GM23338 (cell line): ENCODE measurements at regions not wholly inside any gene's neighbourhood (a gene's known extent, or its start where the extent isn't known, plus 50 kb on each side); places are given as distances from the start of the nearest gene placed in this dataset.

Source experiments
- ATAC-seq: fragments of 200-7000 bp; cut with Tn5 transposase; 3 replicates; pipeline ENCODE4 v1.9.1; 2020
- DNase-seq: peaks from one replicate; pipeline ENCODE4 v3.0.0-alpha.2; 2015; ENCODE audit warnings: low spot score
- H2AFZ ChIP-seq: fragments of 200-600 bp; sonication (generic); 2 replicates; pipeline ENCODE4 v1.8.0; 2016; ENCODE audit warnings: antibody characterized with exemption, mild to moderate bottlenecking, moderate library complexity
- H3F3A ChIP-seq: fragments of 200-600 bp; sonication (generic); replicated peaks from 2 replicates; pipeline ENCODE4 v1.8.0; 2017; ENCODE audit warnings: antibody characterized with exemption, mixed run types, low read depth
- H3K27ac ChIP-seq: fragments of 200-600 bp; sonication (generic); 2 replicates; pipeline ENCODE4 v1.6.1; 2016; ENCODE audit warnings: low read depth
- H3K27me3 ChIP-seq: fragments of 200-600 bp; sonication (generic); 2 replicates; pipeline ENCODE4 v1.8.0; 2016; ENCODE audit warnings: mild to moderate bottlenecking, mixed run types, moderate library complexity; ENCODE audit not compliant: insufficient read depth
- H3K36me3 ChIP-seq: fragments of 200-600 bp; sonication (generic); 2 replicates; pipeline ENCODE4 v1.8.0; 2016; ENCODE audit warnings: mild to moderate bottlenecking; ENCODE audit not compliant: insufficient read depth
- H3K4me1 ChIP-seq: fragments of 200-600 bp; sonication (generic); 2 replicates; pipeline ENCODE4 v1.8.0; 2016; ENCODE audit warnings: mild to moderate bottlenecking, moderate library complexity; ENCODE audit not compliant: insufficient read depth
- H3K4me2 ChIP-seq: fragments of 200-600 bp; sonication (generic); 2 replicates; pipeline ENCODE4 v1.7.1; 2017; ENCODE audit warnings: mixed run types
- H3K4me3 ChIP-seq: fragments of 200-600 bp; sonication (generic); 2 replicates; pipeline ENCODE4 v1.6.1; 2016; ENCODE audit warnings: mixed run types
- H3K79me2 ChIP-seq: fragments of 200-600 bp; sonication (generic); replicated peaks from 2 replicates; pipeline ENCODE4 v1.8.0; 2017; ENCODE audit warnings: mild to moderate bottlenecking; ENCODE audit not compliant: insufficient read depth
- H3K9me2 ChIP-seq: fragments of 200-600 bp; sonication (generic); 2 replicates; pipeline ENCODE4 v1.8.0; 2017; ENCODE audit not compliant: insufficient read depth
- H4K20me1 ChIP-seq: fragments of 200-600 bp; sonication (generic); replicated peaks from 2 replicates; pipeline ENCODE4 v1.8.0; 2017; ENCODE audit warnings: mild to moderate bottlenecking; ENCODE audit not compliant: insufficient read depth
- H3K27ac Mint-ChIP-seq: 2 replicates; pipeline ENCODE4 v1.8.0; 2020; ENCODE audit warnings: inconsistent platforms, mild to moderate bottlenecking, moderate library complexity, mixed read lengths
- H3K27me3 Mint-ChIP-seq: 3 replicates; pipeline ENCODE4 v1.8.0; 2022; ENCODE audit warnings: low read depth, mild to moderate bottlenecking, moderate library complexity, mixed read lengths, inconsistent platforms; ENCODE audit not compliant: insufficient read depth, poor library complexity
- H3K36me3 Mint-ChIP-seq: 3 replicates; pipeline ENCODE4 v1.8.0; 2021; ENCODE audit warnings: low read depth, mild to moderate bottlenecking, inconsistent platforms, moderate library complexity, mixed read lengths
- H3K4me1 Mint-ChIP-seq: 3 replicates; pipeline ENCODE4 v1.8.0; 2020; ENCODE audit warnings: mild to moderate bottlenecking, inconsistent platforms, mixed read lengths
- H3K4me3 Mint-ChIP-seq: 3 replicates; pipeline ENCODE4 v1.8.0; 2021; ENCODE audit warnings: moderate library complexity, mild to moderate bottlenecking, inconsistent platforms, mixed read lengths
- H3K9me3 Mint-ChIP-seq: 3 replicates; pipeline ENCODE4 v1.8.0; 2020; ENCODE audit warnings: moderate library complexity, mild to moderate bottlenecking, inconsistent platforms, mixed read lengths
- CREB1 ChIP-seq: fragments of 250-450 bp; sonication (Bioruptor Pico); IDR thresholded peaks from 2 replicates; pipeline ENCODE4 v1.5.0; 2020; ENCODE audit warnings: low read depth, mild to moderate bottlenecking, moderate library complexity
- EZH2 ChIP-seq: fragments of 200-600 bp; sonication (generic); IDR thresholded peaks from one replicate; pipeline ENCODE4 v1.8.0; 2017; ENCODE audit warnings: antibody characterized with exemption, mild to moderate bottlenecking, low read depth; ENCODE audit not compliant: unreplicated experiment
- EZH2phosphoT487 ChIP-seq: fragments of 200-600 bp; sonication (generic); IDR thresholded peaks from one replicate; pipeline ENCODE4 v1.8.1; 2018; ENCODE audit warnings: antibody characterized with exemption; ENCODE audit not compliant: unreplicated experiment
- JUNB ChIP-seq: IDR thresholded peaks from one replicate; pipeline ENCODE4 v1.6.1; 2016; ENCODE audit warnings: antibody characterized with exemption; ENCODE audit not compliant: unreplicated experiment
- NANOG ChIP-seq: IDR thresholded peaks from 2 replicates; pipeline ENCODE4 v1.6.1; 2016; ENCODE audit warnings: antibody characterized with exemption, borderline replicate concordance
- POLR2AphosphoS5 ChIP-seq: IDR thresholded peaks from 2 replicates; pipeline ENCODE4 v1.6.1; 2016; ENCODE audit warnings: antibody characterized with exemption, low read depth
- STAT1 ChIP-seq: IDR thresholded peaks from one replicate; pipeline ENCODE4 v1.6.1; 2016; ENCODE audit warnings: antibody characterized with exemption; ENCODE audit not compliant: unreplicated experiment
- ZNF114 ChIP-seq: fragments of 250-450 bp; sonication (Bioruptor Pico); IDR thresholded peaks from 2 replicates; pipeline ENCODE4 v1.5.0; 2020; ENCODE audit warnings: mild to moderate bottlenecking, moderate library complexity
- ZNF331 ChIP-seq: fragments of 250-450 bp; sonication (Bioruptor Pico); IDR thresholded peaks from 2 replicates; pipeline ENCODE4 v1.5.0; 2020; ENCODE audit warnings: low read depth, mild to moderate bottlenecking, moderate library complexity
- TF ChIP-seq, protein P1 (sequence below): IDR thresholded peaks from 2 replicates; pipeline ENCODE4 v1.6.1; 2016; ENCODE audit warnings: antibody characterized with exemption
- TF ChIP-seq, protein P2 (sequence below), 2 experiments: fragments of 200-600 bp in 1 of 2; sonication (generic) in 1 of 2; conservative IDR thresholded peaks; 2 replicates each; pipeline versions ENCODE4 v1.5.1 to v1.6.1; 2016 to 2017; ENCODE audit warnings: antibody characterized with exemption in 2 of 2, low read depth in 2 of 2, mild to moderate bottlenecking in 2 of 2, moderate library complexity in 1 of 2
- TF ChIP-seq, protein P3 (sequence below): IDR thresholded peaks from one replicate; pipeline ENCODE4 v1.6.1; 2018; ENCODE audit warnings: antibody characterized with exemption; ENCODE audit not compliant: unreplicated experiment
- TF ChIP-seq, protein P4 (sequence below): fragments of 250-450 bp; sonication (Bioruptor Pico); IDR thresholded peaks from 2 replicates; pipeline ENCODE4 v1.5.0; 2020; ENCODE audit warnings: mild to moderate bottlenecking, moderate library complexity

DNA sequence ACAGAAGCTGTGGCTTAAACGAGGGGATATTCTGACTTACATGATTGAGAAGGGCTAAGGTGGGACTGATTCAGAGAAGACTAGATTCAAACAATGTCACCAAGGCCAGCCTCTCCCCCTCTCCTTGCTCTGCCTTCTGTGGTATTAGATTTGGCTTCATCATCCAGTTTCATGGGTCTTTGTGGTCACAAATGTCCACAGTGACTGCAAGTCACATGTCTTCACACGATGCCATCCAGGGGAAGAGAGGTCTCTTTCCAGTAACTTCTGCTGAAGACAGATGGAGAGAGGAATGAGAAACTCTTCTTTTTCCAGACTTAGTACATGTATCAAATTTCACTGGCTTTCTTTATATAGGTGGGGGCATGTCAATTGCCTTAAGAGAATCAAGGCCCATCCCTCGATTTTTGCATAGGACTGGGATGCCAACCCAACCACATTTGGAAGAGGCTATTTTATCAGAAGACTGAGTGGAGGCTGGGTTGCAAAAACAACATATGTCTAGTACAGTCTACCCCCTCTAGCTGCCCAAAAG lies 57.3 kb upstream of the HNF1B start:
- DNase-seq (no peak), ATAC-seq (no peak)
- Histone ChIP-seq H3K4me2 (no peak overlapping the region), H3K27me3 (no peaks in the 10 kb centered on the region), H3K27ac (no peak overlapping the region), H3K4me1 (no peaks in the 10 kb centered on the region), H2AFZ (no peak overlapping the region), H3K79me2 (no peaks in the 10 kb centered on the region), H3K4me3 (no peak overlapping the region), H3F3A (no peaks in the 10 kb centered on the region), H3K9me2 (no peaks in the 10 kb centered on the region; the same call in 1 of the 2 replicates), H3K36me3 (no peaks in the 10 kb centered on the region), H4K20me1 (no peaks in the 10 kb centered on the region)
- peaks cover 6% of the 10 kb centered on the region for H3K9me3 Mint-ChIP-seq
- TF ChIP-seq NANOG (no peak), CREB1 (CRISPR knock-in tag) (no peak), EZH2 (no peak), STAT1 (no peak), ZNF331 (CRISPR knock-in tag) (no peak), EZH2phosphoT487 (no peak), POLR2AphosphoS5 (no peak), ZNF114 (no peak), JUNB (no peak)
- TF ChIP-seq, protein P1, sequence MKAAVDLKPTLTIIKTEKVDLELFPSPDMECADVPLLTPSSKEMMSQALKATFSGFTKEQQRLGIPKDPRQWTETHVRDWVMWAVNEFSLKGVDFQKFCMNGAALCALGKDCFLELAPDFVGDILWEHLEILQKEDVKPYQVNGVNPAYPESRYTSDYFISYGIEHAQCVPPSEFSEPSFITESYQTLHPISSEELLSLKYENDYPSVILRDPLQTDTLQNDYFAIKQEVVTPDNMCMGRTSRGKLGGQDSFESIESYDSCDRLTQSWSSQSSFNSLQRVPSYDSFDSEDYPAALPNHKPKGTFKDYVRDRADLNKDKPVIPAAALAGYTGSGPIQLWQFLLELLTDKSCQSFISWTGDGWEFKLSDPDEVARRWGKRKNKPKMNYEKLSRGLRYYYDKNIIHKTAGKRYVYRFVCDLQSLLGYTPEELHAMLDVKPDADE, result no peak
- TF ChIP-seq, protein P2, sequence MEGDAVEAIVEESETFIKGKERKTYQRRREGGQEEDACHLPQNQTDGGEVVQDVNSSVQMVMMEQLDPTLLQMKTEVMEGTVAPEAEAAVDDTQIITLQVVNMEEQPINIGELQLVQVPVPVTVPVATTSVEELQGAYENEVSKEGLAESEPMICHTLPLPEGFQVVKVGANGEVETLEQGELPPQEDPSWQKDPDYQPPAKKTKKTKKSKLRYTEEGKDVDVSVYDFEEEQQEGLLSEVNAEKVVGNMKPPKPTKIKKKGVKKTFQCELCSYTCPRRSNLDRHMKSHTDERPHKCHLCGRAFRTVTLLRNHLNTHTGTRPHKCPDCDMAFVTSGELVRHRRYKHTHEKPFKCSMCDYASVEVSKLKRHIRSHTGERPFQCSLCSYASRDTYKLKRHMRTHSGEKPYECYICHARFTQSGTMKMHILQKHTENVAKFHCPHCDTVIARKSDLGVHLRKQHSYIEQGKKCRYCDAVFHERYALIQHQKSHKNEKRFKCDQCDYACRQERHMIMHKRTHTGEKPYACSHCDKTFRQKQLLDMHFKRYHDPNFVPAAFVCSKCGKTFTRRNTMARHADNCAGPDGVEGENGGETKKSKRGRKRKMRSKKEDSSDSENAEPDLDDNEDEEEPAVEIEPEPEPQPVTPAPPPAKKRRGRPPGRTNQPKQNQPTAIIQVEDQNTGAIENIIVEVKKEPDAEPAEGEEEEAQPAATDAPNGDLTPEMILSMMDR (conservative IDR thresholded peaks at IDR 0.05; ENCODE audit: low read depth in 2 of 2), result no peak
- TF ChIP-seq, protein P3, sequence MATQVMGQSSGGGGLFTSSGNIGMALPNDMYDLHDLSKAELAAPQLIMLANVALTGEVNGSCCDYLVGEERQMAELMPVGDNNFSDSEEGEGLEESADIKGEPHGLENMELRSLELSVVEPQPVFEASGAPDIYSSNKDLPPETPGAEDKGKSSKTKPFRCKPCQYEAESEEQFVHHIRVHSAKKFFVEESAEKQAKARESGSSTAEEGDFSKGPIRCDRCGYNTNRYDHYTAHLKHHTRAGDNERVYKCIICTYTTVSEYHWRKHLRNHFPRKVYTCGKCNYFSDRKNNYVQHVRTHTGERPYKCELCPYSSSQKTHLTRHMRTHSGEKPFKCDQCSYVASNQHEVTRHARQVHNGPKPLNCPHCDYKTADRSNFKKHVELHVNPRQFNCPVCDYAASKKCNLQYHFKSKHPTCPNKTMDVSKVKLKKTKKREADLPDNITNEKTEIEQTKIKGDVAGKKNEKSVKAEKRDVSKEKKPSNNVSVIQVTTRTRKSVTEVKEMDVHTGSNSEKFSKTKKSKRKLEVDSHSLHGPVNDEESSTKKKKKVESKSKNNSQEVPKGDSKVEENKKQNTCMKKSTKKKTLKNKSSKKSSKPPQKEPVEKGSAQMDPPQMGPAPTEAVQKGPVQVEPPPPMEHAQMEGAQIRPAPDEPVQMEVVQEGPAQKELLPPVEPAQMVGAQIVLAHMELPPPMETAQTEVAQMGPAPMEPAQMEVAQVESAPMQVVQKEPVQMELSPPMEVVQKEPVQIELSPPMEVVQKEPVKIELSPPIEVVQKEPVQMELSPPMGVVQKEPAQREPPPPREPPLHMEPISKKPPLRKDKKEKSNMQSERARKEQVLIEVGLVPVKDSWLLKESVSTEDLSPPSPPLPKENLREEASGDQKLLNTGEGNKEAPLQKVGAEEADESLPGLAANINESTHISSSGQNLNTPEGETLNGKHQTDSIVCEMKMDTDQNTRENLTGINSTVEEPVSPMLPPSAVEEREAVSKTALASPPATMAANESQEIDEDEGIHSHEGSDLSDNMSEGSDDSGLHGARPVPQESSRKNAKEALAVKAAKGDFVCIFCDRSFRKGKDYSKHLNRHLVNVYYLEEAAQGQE, result no peak
- TF ChIP-seq, protein P4, sequence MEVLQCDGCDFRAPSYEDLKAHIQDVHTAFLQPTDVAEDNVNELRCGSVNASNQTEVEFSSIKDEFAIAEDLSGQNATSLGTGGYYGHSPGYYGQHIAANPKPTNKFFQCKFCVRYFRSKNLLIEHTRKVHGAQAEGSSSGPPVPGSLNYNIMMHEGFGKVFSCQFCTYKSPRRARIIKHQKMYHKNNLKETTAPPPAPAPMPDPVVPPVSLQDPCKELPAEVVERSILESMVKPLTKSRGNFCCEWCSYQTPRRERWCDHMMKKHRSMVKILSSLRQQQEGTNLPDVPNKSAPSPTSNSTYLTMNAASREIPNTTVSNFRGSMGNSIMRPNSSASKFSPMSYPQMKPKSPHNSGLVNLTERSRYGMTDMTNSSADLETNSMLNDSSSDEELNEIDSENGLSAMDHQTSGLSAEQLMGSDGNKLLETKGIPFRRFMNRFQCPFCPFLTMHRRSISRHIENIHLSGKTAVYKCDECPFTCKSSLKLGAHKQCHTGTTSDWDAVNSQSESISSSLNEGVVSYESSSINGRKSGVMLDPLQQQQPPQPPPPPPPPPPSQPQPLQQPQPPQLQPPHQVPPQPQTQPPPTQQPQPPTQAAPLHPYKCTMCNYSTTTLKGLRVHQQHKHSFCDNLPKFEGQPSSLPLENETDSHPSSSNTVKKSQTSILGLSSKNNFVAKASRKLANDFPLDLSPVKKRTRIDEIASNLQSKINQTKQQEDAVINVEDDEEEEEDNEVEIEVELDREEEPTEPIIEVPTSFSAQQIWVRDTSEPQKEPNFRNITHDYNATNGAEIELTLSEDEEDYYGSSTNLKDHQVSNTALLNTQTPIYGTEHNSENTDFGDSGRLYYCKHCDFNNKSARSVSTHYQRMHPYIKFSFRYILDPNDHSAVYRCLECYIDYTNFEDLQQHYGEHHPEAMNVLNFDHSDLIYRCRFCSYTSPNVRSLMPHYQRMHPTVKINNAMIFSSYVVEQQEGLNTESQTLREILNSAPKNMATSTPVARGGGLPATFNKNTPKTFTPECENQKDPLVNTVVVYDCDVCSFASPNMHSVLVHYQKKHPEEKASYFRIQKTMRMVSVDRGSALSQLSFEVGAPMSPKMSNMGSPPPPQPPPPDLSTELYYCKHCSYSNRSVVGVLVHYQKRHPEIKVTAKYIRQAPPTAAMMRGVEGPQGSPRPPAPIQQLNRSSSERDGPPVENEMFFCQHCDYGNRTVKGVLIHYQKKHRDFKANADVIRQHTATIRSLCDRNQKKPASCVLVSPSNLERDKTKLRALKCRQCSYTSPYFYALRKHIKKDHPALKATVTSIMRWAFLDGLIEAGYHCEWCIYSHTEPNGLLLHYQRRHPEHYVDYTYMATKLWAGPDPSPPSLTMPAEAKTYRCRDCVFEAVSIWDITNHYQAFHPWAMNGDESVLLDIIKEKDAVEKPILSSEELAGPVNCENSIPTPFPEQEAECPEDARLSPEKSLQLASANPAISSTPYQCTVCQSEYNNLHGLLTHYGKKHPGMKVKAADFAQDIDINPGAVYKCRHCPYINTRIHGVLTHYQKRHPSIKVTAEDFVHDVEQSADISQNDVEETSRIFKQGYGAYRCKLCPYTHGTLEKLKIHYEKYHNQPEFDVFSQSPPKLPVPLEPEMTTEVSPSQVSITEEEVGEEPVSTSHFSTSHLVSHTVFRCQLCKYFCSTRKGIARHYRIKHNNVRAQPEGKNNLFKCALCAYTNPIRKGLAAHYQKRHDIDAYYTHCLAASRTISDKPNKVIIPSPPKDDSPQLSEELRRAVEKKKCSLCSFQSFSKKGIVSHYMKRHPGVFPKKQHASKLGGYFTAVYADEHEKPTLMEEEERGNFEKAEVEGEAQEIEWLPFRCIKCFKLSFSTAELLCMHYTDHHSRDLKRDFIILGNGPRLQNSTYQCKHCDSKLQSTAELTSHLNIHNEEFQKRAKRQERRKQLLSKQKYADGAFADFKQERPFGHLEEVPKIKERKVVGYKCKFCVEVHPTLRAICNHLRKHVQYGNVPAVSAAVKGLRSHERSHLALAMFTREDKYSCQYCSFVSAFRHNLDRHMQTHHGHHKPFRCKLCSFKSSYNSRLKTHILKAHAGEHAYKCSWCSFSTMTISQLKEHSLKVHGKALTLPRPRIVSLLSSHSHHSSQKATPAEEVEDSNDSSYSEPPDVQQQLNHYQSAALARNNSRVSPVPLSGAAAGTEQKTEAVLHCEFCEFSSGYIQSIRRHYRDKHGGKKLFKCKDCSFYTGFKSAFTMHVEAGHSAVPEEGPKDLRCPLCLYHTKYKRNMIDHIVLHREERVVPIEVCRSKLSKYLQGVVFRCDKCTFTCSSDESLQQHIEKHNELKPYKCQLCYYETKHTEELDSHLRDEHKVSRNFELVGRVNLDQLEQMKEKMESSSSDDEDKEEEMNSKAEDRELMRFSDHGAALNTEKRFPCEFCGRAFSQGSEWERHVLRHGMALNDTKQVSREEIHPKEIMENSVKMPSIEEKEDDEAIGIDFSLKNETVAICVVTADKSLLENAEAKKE (CRISPR knock-in tag), result no peak
- H3K4me1 Mint-ChIP-seq, result peaks cover 5% of the 10 kb centered on the region; the same call in 2 of the 3 replicates
- no peak overlapping the region for H3K4me3 Mint-ChIP-seq
- no peaks in the 10 kb centered on the region; the same call in 2 of the 3 replicates for H3K36me3 Mint-ChIP-seq
- no peak overlapping the region for H3K27ac Mint-ChIP-seq
- H3K27me3 Mint-ChIP-seq, result no peaks in the 10 kb centered on the region
